Endothelial cell of umbilical vein (primary cell): ENCODE measurements at regions not wholly inside any gene's neighbourhood (a gene's known extent, or its start where the extent isn't known, plus 50 kb on each side); places are given as distances from the start of the nearest gene placed in this dataset.
A peak's percentile ranks its signal among the peaks of the same experiment; 100 is the strongest.

Source experiments
- BruUV-seq: library from RNA; stranded (reverse); fragments of 400-500 nt; replicated peaks from 2 replicates; lab custom pipeline; 2021; lab: Mats Ljungman, UMichigan
- CTCF ChIA-PET: fragments of 300-600, 350-600 bp; sonication (Branson Sonifier 250); formaldehyde crosslinking; loops from one replicate; lab custom pipeline; 2021; ENCODE audit warnings: antibody characterized with exemption, inconsistent platforms; lab: Charles Lee
- POLR2A ChIA-PET: fragments of 300-600, 350-600 bp; sonication (Branson Sonifier 250); formaldehyde crosslinking; loops from one replicate; lab custom pipeline; 2021; ENCODE audit warnings: antibody characterized with exemption, inconsistent platforms; lab: Charles Lee
- DNase-seq: peaks from one replicate; pipeline ENCODE4 v3.0.0-alpha.2; 2011; ENCODE audit warnings: low read depth, low spot score
- FAIRE-seq: peaks from 2 replicates; lab custom pipeline; 2011; peaks lifted over from hg19 to GRCh38; lab: Jason Lieb, UNC
- H2AFZ ChIP-seq: 2 replicates; pipeline ENCODE4 v1.6.0; 2012; ENCODE audit warnings: low read depth, low read length, control low read depth, inconsistent platforms
- H3K27ac ChIP-seq: 2 replicates; pipeline ENCODE4 v1.5.1; 2011; ENCODE audit warnings: low read depth, mild to moderate bottlenecking, control low read depth, low read length, moderate library complexity; ENCODE audit not compliant: insufficient read depth
- H3K27me3 ChIP-seq, 2 experiments: 2 replicates each; pipeline versions ENCODE4 v1.6.0 to v1.6.1; 2011; ENCODE audit warnings: low read length in 2 of 2, mixed read lengths in 1 of 2; ENCODE audit not compliant: control insufficient read depth in 2 of 2, insufficient read depth in 2 of 2
- H3K36me3 ChIP-seq, 2 experiments: 2 replicates in 1 of 2; 3 replicates in 1 of 2; pipeline ENCODE4 v1.5.1; 2011; ENCODE audit warnings: low read length in 2 of 2, mild to moderate bottlenecking in 1 of 2, moderate library complexity in 1 of 2; ENCODE audit not compliant: control insufficient read depth in 2 of 2, insufficient read depth in 2 of 2; ENCODE audit errors: extremely low read depth in 1 of 2
- H3K4me1 ChIP-seq: 3 replicates; pipeline ENCODE4 v1.5.1; 2011; ENCODE audit warnings: mild to moderate bottlenecking, low read length; ENCODE audit not compliant: control insufficient read depth, insufficient read depth; ENCODE audit errors: extremely low read depth
- H3K4me2 ChIP-seq: 2 replicates; pipeline ENCODE4 v1.6.1; 2011; ENCODE audit warnings: low read length, control low read depth, mixed read lengths; ENCODE audit not compliant: insufficient read depth
- H3K4me3 ChIP-seq, 3 experiments: fragments of 200-600 bp in 1 of 3; sonication (generic), shearing (Covaris generic) in 1 of 3; replicated peaks in 1 of 3; 2 replicates each; pipeline ENCODE4 v1.5.1; 2011 to 2016; ENCODE audit warnings: control low read depth in 3 of 3, low read length in 3 of 3, mild to moderate bottlenecking in 2 of 3, inconsistent platforms in 1 of 3, low read depth in 1 of 3, moderate library complexity in 1 of 3; ENCODE audit not compliant: insufficient read depth in 1 of 3
- H3K79me2 ChIP-seq: 2 replicates; pipeline ENCODE4 v1.6.0; 2012; ENCODE audit warnings: low read length, inconsistent platforms; ENCODE audit not compliant: control insufficient read depth, insufficient read depth
- H3K9ac ChIP-seq: replicated peaks from 2 replicates; pipeline ENCODE3; 2011; ENCODE audit warnings: low read length, control low read depth; ENCODE audit not compliant: insufficient read depth; ENCODE audit errors: extremely low read depth
- H3K9me1 ChIP-seq: replicated peaks from 3 replicates; pipeline ENCODE4 v1.6.0; 2011; ENCODE audit warnings: mild to moderate bottlenecking, low read length; ENCODE audit not compliant: control insufficient read depth, insufficient read depth; ENCODE audit errors: extremely low read depth
- H3K9me3 ChIP-seq: replicated peaks from 2 replicates; pipeline ENCODE4 v1.5.1; 2012; ENCODE audit warnings: low read length, inconsistent platforms; ENCODE audit not compliant: control insufficient read depth, insufficient read depth
- H4K20me1 ChIP-seq: replicated peaks from 2 replicates; pipeline ENCODE3; 2011; ENCODE audit warnings: mild to moderate bottlenecking, low read length; ENCODE audit not compliant: control insufficient read depth, insufficient read depth; ENCODE audit errors: extremely low read depth
- CTCF ChIP-seq, 2 donors: IDR thresholded peaks; 1 replicate in 1 of 2; 2 replicates in 1 of 2; pipeline ENCODE4 v1.5.1; 2011; ENCODE audit warnings: low read length in 2 of 2, mild to moderate bottlenecking in 2 of 2, moderate library complexity in 2 of 2, control low read depth in 1 of 2, inconsistent platforms in 1 of 2, low read depth in 1 of 2; ENCODE audit not compliant: insufficient read depth in 1 of 2; ENCODE audit errors: extremely low read depth in 1 of 2
- EZH2 ChIP-seq: IDR thresholded peaks from 2 replicates; pipeline ENCODE4 v1.6.1; 2012; ENCODE audit warnings: borderline replicate concordance, low read depth, mild to moderate bottlenecking, moderate library complexity, low read length, inconsistent platforms; ENCODE audit not compliant: severe bottlenecking
- FOS ChIP-seq: IDR thresholded peaks from 2 replicates; pipeline ENCODE4 v1.6.1; 2011; ENCODE audit warnings: mild to moderate bottlenecking, low read length, moderate library complexity, borderline replicate concordance; ENCODE audit not compliant: insufficient read depth
- GATA2 ChIP-seq: IDR thresholded peaks from 2 replicates; pipeline ENCODE4 v1.7.0; 2011; ENCODE audit warnings: low read depth, mild to moderate bottlenecking, moderate library complexity, mixed read lengths, low read length; ENCODE audit not compliant: insufficient read length, insufficient read depth
- JUN ChIP-seq: IDR thresholded peaks from 2 replicates; pipeline ENCODE4 v1.6.1; 2011; ENCODE audit warnings: borderline replicate concordance, low read depth; ENCODE audit not compliant: insufficient read length, insufficient read depth
- POLR2A ChIP-seq: IDR thresholded peaks from 2 replicates; pipeline ENCODE4 v1.6.1; 2012; ENCODE audit warnings: low read depth, mild to moderate bottlenecking, control low read depth, low read length
- dilution Hi-C: fragments of 300-500 bp; cut with MboI; formaldehyde crosslinking; loops from one replicate; pipeline ENCODE4 v1.15.0; 2019; ENCODE audit warnings: low sequenced_read_pairs; ENCODE audit not compliant: extremely low pct_ligation_motif_present
- intact Hi-C: fragments of 100-400 bp; cut with micrococcal nuclease; formaldehyde crosslinking; loops from one replicate; pipeline ENCODE4 v1.10.0; 2022

GRCh38 chr14:23864861-23865260, 88.7 kb upstream of the DHRS4 start:
- Histone ChIP-seq H3K4me2 (no peak overlapping the region), H4K20me1 (no peaks in the 10 kb centered on the region), H3K27ac (no peak overlapping the region), H3K27me3 (peaks cover 2 to 3% of the 10 kb centered on the region in 2 experiments), H3K79me2 (no peaks in the 10 kb centered on the region), H3K36me3 (no peaks in the 10 kb centered on the region), H2AFZ (no peak overlapping the region), H3K9ac (no peak overlapping the region), H3K9me3 (no peaks in the 10 kb centered on the region), H3K4me1 (peaks cover 6% of the 10 kb centered on the region), H3K9me1 (no peaks in the 10 kb centered on the region), H3K4me3 (no peak overlapping the region)
- dilution Hi-C loops: no loop called here
- intact Hi-C loops: no loop called here
- POLR2A ChIA-PET: no interaction called here
- no peak for TF ChIP-seq CTCF (IDR thresholded peaks at IDR 0.05; ENCODE audit: extremely low read depth in 1 of 2, insufficient read depth in 1 of 2, low read depth in 1 of 2, low read length in 2 of 2)
- FAIRE-seq (no peak), DNase-seq (no peak)
- BruUV-seq: no TSS peak
- CTCF ChIA-PET: interaction anchor here (1.0 to 1.4 kb wide), 2 partner anchors 9 to 46 kb away, joined by 3 read pairs; no protein-coding TSS in a partner anchor

DNA sequence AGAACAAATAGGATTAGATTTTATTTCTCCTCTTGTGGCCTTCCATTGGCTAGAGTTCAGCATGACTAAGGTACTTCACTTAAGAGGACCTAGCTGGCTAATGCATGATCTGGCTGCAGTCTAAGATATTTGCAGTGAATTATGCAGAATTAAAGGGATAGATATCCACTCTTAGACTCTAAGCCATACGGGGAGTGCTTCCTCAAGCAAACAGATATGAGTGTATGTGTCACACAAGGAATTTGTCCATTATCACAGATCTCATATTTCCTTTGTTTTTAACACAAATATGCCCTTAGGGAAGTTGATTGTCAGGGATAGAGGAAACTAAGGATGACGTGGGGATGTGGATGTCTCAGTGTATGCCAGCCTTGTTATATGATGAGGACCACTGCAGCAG, 88.1 kb upstream of the DHRS4 start:
- DNase-seq (peak; percentile 48), FAIRE-seq (peak; percentile 78)
- H3K4me3 ChIP-seq: no peak overlapping the region
- no peak overlapping the region for H2AFZ ChIP-seq
- H3K4me1 ChIP-seq: peaks cover 6% of the 10 kb centered on the region
- H3K9me1 ChIP-seq: no peaks in the 10 kb centered on the region
- H3K27me3 ChIP-seq: peaks cover 0 to under 1% of the 10 kb centered on the region in 2 experiments
- intact Hi-C loops (no loop called here), dilution Hi-C loops (no loop called here)
- no TSS peak for BruUV-seq
- CTCF ChIA-PET: interaction anchor here (1.4 kb wide), 1 partner anchor 45 kb away, joined by 3 read pairs; no protein-coding TSS in a partner anchor
- H3K9ac ChIP-seq: no peak overlapping the region
- H3K36me3 ChIP-seq: no peaks in the 10 kb centered on the region
- H3K4me2 ChIP-seq: no peak overlapping the region
- TF ChIP-seq FOS (peak; percentile 45), JUN (no peak), GATA2 (peak; percentile 72), POLR2A (no peak), CTCF (IDR thresholded peaks at IDR 0.05; ENCODE audit: extremely low read depth in 1 of 2, insufficient read depth in 1 of 2, low read depth in 1 of 2, low read length in 2 of 2) (no peak), EZH2 (no peak)
- no peaks in the 10 kb centered on the region for H3K9me3 ChIP-seq
- POLR2A ChIA-PET: no interaction called here
- no peaks in the 10 kb centered on the region for H4K20me1 ChIP-seq
- H3K79me2 ChIP-seq: no peaks in the 10 kb centered on the region
- H3K27ac ChIP-seq: no peak overlapping the region
